GDM1 (cell line): ENCODE measurements at regions not wholly inside any gene's neighbourhood (a gene's known extent, or its start where the extent isn't known, plus 50 kb on each side); places are given as distances from the start of the nearest gene placed in this dataset.

ENCODE experiments used
- DNase-seq: peaks from one replicate; lab custom pipeline; 2025; lab: John Stamatoyannopoulos, UW

GRCh38 chr9:88326936-88327335, 61.3 kb upstream of the SPIN1 start:
- DNase-seq: no peak

DNA sequence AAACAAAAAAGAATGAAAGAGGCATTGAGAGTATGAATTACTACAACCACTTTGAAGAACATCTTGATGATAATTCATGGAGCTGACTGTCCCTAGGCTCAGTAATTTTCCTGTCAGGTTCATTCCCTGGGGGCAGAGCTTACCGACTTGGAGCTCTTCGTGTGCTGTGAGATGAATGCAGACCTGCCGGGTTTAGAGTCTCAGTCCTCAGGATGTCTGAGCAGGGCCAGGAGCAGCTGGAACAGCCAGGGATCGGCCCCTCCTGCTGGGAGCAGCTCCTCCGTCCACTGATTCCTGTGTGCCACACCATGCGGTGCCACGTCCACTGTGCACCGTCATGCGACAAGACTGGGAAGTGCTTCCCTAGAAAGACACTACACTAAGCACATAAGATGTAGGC, 62.2 kb upstream of the SPIN1 start:
- no peak for DNase-seq

GRCh38 chr9:88322906-88323566, 65.2 kb upstream of the SPIN1 start:
- DNase-seq: peak; percentile 96

GRCh38 chr9:88321764-88322163, 66.5 kb upstream of the SPIN1 start:
- DNase-seq: no peak

GRCh38 chr9:88320748-88321415, 67.4 kb upstream of the SPIN1 start:
- DNase-seq: no peak

- no peak for DNase-seq
Measured at GRCh38 chr9:88319936-88320747, 68.1 kb upstream of the SPIN1 start.

DNA sequence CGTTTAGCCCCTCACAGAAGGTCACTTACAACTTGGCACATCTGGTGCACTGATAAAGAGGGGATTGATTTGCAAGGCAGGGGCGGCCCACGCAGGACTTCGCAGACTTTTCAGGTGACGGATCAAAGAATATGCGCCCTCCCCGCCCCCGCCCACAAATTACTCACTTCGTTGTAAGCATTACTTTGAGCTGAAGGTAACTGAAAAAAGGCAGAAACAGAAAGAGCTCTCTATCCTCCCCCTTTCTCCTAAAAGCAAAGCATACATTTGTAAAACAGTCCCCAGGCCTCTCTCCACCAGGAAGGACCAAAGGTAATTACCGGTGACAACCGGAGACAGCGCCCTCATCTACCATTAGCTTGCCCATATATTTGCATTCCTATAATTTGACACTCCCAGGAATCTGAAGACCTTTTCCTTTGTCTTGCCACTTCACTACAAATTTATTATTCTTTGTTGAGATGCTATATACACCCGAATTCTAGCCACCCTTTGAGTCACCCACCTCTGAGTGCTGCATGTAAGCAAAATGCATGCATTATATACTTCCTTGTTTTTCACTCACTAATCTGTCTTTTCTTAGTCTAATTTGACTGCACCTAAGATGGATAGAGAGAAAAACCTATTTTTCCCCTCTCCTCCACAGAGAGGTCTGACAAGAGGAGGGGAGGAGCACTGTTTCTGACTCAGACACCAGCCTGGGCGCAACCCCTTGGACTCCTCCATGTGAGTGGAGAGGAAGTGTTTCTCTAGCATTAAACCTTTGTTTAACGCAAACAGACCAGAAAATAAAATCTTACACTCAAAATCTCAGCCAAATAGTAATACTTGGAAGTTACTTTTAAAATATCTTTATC, 74.7 kb upstream of the SPIN1 start:
- DNase-seq: no peak

DNA sequence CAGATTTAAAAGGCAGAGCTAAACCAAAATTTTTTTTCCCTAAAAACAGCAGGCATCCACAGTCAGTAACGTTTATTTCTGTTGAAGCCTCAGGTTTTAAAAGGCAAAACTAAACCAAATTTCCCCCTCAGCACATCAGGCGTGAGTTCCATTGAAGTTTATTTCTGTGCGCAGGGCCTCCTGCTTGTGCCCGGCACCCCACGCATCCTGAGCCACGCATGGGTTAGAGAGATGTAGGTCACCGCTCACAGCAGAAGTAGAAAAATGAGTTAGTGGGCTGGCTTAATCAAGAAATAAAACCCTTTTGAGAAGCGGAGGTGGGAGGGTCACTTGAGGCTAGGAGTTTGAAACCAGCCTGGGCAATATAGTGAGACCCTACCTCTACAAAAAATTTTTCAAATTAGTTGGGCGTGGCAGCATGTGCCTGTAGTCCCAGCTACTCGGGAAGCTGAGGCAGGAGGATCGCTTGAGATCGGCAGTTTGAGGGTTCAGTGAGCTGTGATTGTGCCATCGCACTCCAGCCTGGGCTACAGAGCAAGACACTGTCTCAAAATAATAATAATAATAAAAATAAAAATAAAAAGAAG, 75.6 kb upstream of the SPIN1 start:
- DNase-seq: no peak

DNA sequence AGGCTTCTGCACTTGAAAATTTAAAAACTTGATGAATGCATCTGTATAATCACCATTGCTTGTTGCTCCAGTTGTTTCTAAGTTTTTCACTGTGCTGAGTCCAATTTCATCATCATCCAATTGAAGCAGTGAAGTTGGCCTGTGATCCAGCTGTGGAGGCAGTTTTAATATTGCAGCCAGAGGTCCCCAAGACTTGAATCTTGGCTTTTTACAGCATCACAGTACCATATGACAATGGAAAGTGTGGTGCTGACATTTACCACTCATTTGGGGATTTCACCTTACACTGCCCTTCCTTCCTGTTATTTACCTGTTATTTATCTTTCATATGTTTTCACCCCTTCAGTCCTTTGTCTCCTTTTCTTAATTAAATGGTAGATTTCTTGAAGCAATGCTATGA, 76.2 kb upstream of the SPIN1 start:
- DNase-seq: no peak

- DNase-seq: peak; percentile 30
Measured at GRCh38 chr9:88310310-88310980, 77.8 kb upstream of the SPIN1 start.

DNA sequence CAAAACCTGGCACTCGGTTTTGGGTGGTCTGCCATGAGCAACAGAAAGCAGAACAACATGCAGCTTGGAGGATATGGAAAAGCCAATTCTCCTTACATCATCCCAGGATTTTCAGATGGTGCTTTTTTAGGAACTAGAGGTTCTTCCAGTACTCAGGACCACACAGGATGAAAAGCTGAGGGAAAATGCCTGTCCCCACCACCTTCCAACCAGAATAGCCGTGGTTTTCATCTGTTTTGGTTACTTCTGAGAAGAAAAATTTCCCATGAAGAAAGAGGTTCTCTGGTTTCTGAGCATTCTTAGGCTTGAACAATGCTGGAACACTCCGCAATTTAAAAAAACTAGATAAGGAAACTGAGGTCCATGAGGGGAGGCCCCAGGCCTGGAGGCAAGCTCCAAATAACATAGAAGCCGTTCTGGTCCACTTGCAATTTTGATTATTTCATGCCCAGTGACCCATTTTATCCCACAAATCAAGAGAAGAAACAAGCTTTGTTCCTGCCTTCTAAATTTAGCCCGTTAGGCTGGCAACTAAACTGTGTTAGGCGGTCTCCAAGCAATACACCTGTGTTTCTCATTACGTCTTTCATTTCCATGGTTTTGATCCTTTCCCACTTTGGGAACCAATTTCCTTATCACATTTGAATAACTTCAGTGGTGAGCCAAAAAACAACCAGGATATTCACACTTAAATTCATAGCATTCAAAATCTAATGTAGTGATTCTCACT, 79.2 kb upstream of the SPIN1 start:
- DNase-seq: no peak

DNA sequence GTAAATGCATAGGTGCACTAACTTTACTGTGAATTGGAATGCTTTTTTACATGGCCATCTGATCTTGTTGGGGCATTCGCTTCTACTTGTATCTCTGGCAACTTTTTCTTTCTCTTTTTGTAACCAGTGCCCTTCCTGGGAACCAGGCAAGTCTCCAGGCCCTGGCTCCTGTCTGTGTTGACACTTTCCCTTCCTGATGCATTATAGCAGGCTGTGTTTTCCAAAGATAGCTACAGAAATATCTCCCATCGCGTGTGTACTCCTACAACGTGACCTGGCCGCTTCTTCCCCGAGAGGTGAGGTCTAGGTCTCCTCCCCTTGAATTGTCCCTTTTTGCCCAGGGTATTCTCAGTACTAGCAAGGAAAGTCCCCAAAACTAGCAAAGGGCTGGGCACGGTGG, 81.1 kb upstream of the SPIN1 start:
- no peak for DNase-seq

- no peak for DNase-seq
Measured at GRCh38 chr9:88303721-88304451, 84.4 kb upstream of the SPIN1 start.

GRCh38 chr9:88302579-88303324, 85.5 kb upstream of the SPIN1 start:
- no peak for DNase-seq

DNA sequence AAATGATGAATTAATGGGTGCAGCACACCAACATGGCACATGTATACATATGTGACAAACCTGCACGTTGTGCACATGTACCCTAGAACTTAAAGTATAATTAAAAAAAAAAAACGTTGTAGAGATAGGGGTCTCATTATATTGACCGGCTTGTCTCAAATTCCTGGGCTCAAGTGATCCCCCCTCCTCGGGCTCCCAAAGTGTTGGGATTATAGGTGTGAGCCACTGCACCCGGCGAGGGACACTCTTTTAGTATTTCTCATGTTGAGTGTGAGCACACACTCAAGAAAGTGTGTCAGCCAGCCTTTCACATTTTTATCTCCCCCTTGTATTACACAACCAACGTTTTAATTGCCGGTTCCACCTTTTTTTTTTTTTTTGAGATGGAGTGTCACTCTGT, 87.7 kb upstream of the SPIN1 start:
- no peak for DNase-seq

DNA sequence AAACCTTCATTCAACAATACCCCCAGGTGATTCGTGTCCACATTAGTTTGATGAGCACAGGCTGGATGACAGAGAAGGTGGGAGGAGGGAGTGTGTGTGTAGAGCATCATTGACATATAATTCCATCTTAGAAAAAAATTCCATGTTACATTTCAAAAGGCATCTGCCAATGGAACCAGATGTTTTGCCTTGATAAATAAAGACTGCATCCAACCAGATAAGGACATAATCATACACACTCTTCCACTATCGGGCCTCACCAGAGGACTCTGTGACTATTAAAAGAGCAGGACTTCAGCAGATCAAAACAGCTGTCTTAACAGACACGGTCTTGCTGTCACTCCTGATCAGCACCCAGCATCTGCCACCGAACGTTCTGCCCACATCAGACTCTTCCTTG, 96.4 kb upstream of the SPIN1 start:
- DNase-seq: no peak

DNA sequence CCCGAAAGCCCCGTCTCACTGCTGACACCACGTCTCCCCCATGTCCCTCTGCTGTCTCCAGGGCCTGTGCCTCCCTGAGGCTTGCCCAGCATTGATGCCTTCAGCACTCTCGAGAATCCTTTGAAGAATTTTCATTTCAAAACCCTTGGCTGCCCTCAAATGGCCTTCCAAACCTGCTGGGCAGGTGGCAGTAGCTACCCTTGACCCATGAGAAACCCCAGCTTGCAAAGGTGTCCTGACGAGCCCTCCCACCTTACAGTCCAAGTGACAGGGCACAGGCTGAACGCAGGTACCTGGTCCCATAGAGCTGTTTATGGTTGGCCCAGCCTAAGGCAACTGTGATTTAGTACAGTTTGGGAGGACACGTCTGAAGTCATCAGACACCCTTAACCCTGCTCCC, 97.2 kb upstream of the SPIN1 start:
- no peak for DNase-seq

DNA sequence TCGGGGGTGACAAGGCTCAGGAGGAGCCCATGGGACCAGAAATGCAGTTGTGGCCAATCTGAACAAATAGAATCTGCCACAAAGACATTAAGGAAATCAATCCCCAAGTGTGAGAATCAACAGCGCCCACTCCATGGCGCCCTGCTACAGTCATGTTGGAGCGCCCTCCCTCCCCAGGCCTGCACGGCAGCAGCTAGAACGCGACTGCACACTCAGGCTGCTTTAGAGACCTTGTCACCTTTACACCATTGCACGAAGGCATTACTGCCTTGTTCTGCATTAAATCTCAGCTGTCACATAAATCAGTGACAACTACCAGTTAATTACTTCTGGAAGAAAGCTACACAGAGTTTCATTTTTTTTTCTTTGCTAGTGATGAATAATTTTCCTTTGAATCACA, 98.7 kb upstream of the SPIN1 start:
- no peak for DNase-seq

DNA sequence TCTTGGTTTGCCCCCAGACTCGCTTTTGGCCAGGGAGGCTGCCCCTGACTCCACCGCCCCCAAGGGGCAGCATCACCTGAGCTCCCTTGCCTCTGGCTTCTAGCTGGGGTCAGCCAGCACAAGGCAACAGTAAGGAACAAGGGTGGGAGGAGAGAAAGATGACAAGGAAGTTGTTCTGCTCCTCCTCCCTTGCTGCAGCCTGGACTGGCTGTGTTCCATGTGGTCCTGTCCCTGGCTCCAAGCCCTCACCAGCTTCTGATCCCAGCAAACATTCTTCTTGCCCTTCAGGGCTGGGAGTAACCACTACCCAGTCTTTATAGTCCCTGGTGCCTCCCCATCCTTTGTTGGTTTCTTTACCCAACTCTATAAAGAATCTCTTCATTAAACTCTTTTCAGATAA, 100.3 kb upstream of the SPIN1 start:
- no peak for DNase-seq
